ENCODE measurements at regions not wholly inside any gene's neighbourhood (a gene's known extent, or its start where the extent isn't known, plus 50 kb on each side); places are given as distances from the start of the nearest gene placed in this dataset.

DNA sequence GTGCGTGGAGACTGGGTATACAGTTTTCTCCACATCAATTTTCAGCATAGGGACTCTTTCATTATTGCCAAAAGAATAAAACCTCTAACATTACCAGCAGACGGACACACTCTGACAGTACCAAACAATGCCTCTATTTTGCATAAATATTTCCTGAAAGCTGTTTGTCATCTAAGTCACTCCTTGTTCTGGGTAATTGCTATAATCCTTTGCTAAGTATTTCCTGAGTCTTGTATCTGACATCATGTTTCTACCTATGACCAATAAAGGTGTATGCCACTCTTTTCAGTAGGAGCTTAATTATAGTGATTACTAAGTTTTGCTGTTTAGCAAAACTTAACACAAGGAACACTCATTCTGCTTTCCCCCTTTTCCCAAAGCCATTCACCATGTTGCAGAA lies 886.5 kb downstream of the SLITRK6 start:
- Mint-ChIP-seq H3K27ac (no peak overlapping the region), H3K4me3 (no peak overlapping the region)
- no peak for ATAC-seq

DNA sequence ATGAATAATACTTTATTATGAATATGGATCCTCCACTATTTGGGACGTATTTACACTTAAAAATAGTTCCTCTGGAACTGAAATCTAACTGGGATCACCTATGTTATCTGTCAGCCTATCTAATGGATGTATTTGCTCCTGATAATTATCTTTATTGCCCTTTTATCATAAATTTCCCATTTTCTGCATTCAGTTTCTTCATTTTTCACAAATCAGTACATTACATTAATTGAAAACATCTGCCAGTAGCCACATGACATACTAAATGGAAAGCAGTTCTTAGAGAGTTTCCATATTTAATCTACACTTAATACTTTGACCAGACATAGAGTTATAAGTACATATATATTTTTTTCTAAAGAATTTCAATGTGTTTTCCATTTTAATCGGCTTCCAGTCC lies 888.8 kb downstream of the SLITRK6 start:
- H3K27me3 Mint-ChIP-seq: no peaks in the 10 kb centered on the region

More for the DNA sequence above, 886.5 kb downstream of the SLITRK6 start:
- Mint-ChIP-seq H3K27me3 (no peaks in the 10 kb centered on the region), H3K4me1 (no peaks in the 10 kb centered on the region), H3K36me3 (ENCODE audit: low read depth) (no peaks in the 10 kb centered on the region)
- no peaks in the 10 kb centered on the region for H3K9me3 ChIP-seq (ENCODE audit: control insufficient read depth, low read length, poor library complexity, severe bottlenecking)
- DNase-seq: no peak

DNA sequence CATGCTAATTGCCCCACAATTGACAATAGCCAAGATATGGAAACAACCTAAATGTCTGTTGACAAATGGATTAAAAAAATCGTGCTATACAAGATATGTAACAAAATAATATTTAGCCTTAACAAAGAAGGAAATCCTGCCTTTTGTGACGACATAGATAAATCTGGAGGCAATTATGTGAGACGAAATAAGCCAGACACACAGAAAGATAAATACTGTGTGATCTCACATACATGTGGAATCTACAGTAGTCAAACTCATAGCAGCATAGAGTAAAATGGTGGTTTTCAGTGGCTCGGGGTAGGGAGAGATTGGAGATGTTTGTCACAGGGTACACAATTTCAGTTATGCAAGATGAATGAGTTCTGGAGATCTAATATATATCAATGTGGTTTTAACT lies 895.8 kb downstream of the SLITRK6 start:
- DNase-seq (no peak), ATAC-seq (no peak)
- no peaks in the 10 kb centered on the region for H3K36me3 Mint-ChIP-seq (ENCODE audit: low read depth)
- H3K4me1 Mint-ChIP-seq: no peaks in the 10 kb centered on the region
- H3K4me3 Mint-ChIP-seq: no peak overlapping the region
- H3K27ac Mint-ChIP-seq: no peak overlapping the region
- H3K9me3 ChIP-seq (ENCODE audit: control insufficient read depth, low read length, poor library complexity, severe bottlenecking): no peaks in the 10 kb centered on the region
- H3K27me3 Mint-ChIP-seq: no peaks in the 10 kb centered on the region

More for the DNA sequence above, 888.8 kb downstream of the SLITRK6 start:
- DNase-seq (no peak), ATAC-seq (no peak)
- Mint-ChIP-seq H3K4me3 (no peak overlapping the region), H3K36me3 (ENCODE audit: low read depth) (no peaks in the 10 kb centered on the region), H3K27ac (no peak overlapping the region), H3K4me1 (no peaks in the 10 kb centered on the region)
- no peaks in the 10 kb centered on the region for H3K9me3 ChIP-seq (ENCODE audit: control insufficient read depth, low read length, poor library complexity, severe bottlenecking)

DNA sequence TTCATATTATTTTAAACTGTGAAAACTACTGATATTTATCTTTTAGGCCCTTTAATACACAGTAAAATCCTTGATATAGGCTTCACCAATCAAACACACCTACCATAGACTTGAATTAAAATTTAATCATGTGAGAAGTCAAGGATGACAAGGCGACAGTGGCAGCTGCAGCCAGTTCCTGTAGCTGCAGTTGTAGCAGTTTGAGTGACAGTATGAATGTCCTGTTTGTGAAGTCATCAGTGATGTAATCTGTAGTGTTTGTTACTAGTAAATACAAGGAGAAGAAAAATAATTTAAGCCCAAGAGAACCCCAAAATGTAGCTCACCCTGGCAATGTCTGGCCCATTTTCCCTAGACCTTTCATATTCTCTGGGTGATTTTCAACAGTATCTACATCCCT lies 897.0 kb downstream of the SLITRK6 start:
- H3K9me3 ChIP-seq (ENCODE audit: control insufficient read depth, low read length, poor library complexity, severe bottlenecking): no peaks in the 10 kb centered on the region
- H3K4me3 Mint-ChIP-seq: no peak overlapping the region
- H3K4me1 Mint-ChIP-seq: no peaks in the 10 kb centered on the region
- ATAC-seq: no peak
- no peaks in the 10 kb centered on the region for H3K36me3 Mint-ChIP-seq (ENCODE audit: low read depth)
- DNase-seq: no peak
- H3K27ac Mint-ChIP-seq: no peak overlapping the region
- peaks cover 3% of the 10 kb centered on the region for H3K27me3 Mint-ChIP-seq

DNA sequence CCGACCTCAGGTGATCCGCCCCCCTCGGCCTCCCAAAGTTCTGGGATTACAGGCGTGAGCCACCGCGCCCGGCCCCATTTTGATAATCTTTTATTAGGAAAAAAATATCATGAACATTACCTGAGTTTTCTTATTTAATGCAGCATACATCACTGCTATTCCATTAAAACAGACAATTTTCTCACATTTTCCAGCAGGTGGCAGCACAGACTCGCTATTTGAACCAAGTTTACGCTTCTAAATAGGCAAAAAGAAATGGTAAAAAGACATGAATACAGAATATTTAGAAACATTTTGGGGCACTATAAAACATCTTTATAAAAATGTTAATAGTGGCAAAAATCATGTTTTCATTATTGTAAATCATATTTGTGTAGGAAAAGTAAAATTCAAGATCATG lies 903.1 kb downstream of the SLITRK6 start:
- Mint-ChIP-seq H3K27ac (no peak overlapping the region), H3K4me3 (no peak overlapping the region)

DNA sequence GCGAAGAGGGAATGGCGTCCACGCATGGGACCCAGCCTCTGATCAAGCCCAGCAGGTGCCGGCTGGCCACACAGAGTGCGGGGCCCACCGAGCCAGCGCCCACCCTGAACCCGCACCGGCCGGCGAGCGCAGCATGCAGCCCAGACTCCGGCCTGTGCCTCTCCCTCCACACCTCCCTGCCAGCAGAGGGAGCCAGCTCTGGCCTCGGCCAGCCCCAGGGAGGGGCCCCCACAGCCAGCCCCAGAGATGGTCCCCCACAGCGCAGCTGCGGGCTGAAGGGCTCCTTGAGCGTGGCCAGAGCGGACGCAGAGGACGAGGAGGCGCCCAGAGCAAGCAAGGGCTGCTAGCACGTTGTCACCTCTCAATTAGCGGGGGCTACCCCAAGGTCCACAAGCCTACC lies 904.5 kb downstream of the SLITRK6 start:
- H3K9me3 ChIP-seq (ENCODE audit: control insufficient read depth, low read length, poor library complexity, severe bottlenecking): no peaks in the 10 kb centered on the region
- Mint-ChIP-seq H3K4me1 (peaks cover 2% of the 10 kb centered on the region), H3K4me3 (no peak overlapping the region), H3K36me3 (ENCODE audit: low read depth) (no peaks in the 10 kb centered on the region), H3K27ac (no peak overlapping the region), H3K27me3 (peaks cover 10% of the 10 kb centered on the region)
- ATAC-seq (no peak), DNase-seq (no peak)

More for the DNA sequence above, 903.1 kb downstream of the SLITRK6 start:
- H3K9me3 ChIP-seq (ENCODE audit: control insufficient read depth, low read length, poor library complexity, severe bottlenecking): no peaks in the 10 kb centered on the region
- DNase-seq (no peak), ATAC-seq (no peak)
- H3K4me1 Mint-ChIP-seq: peaks cover 2% of the 10 kb centered on the region
- H3K27me3 Mint-ChIP-seq: peaks cover 10% of the 10 kb centered on the region
- no peaks in the 10 kb centered on the region for H3K36me3 Mint-ChIP-seq (ENCODE audit: low read depth)

DNA sequence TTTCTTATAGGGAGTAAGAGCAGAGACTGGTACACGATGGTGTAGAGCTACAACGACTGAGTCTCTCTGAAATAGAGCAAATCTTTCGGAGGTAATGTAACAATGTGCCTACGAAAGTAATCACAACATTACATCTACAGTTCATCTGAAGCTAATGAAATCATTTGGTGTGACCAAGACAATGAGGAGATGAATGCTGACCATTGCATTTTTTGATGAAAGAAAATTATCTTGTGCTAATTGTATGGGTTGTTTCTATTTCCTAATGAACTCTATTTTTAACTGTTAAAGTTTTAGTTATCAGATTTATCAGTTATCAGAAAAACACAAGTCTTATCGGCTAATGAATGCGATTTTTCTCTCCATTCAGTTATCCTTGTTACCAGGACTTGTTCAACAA lies 913.4 kb downstream of the SLITRK6 start:
- H3K27me3 Mint-ChIP-seq: no peaks in the 10 kb centered on the region
- H3K4me3 Mint-ChIP-seq: no peak overlapping the region
- H3K27ac Mint-ChIP-seq: no peak overlapping the region
- DNase-seq (no peak), ATAC-seq (no peak)
- no peaks in the 10 kb centered on the region for H3K36me3 Mint-ChIP-seq (ENCODE audit: low read depth)
- no peaks in the 10 kb centered on the region for H3K9me3 ChIP-seq (ENCODE audit: control insufficient read depth, low read length, poor library complexity, severe bottlenecking)
- H3K4me1 Mint-ChIP-seq: no peaks in the 10 kb centered on the region

DNA sequence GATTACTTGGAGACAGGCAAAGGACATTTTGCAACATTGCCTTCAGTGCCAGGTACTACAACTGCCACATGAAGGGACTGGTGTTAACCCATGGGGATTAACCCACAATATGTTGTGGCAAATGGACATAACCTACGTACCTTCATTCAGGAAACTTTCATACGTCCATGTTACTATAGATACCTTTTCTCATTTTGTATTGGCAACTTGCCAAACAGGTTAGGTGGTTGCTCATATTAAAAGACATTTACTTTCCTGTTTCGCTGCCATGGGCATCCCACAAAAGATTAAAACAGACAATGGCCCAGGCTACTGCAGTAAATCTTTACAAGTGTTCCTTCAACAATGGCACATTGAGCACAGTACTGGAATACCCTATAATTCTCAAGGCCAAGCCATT lies 925.3 kb downstream of the SLITRK6 start:
- peaks cover 5% of the 10 kb centered on the region for H3K27me3 Mint-ChIP-seq
- no peaks in the 10 kb centered on the region for H3K4me1 Mint-ChIP-seq
- H3K4me3 Mint-ChIP-seq: no peak overlapping the region
- DNase-seq (no peak), ATAC-seq (no peak)
- no peak overlapping the region for H3K27ac Mint-ChIP-seq
- no peaks in the 10 kb centered on the region for H3K9me3 ChIP-seq (ENCODE audit: control insufficient read depth, low read length, poor library complexity, severe bottlenecking)
- no peaks in the 10 kb centered on the region for H3K36me3 Mint-ChIP-seq (ENCODE audit: low read depth)

DNA sequence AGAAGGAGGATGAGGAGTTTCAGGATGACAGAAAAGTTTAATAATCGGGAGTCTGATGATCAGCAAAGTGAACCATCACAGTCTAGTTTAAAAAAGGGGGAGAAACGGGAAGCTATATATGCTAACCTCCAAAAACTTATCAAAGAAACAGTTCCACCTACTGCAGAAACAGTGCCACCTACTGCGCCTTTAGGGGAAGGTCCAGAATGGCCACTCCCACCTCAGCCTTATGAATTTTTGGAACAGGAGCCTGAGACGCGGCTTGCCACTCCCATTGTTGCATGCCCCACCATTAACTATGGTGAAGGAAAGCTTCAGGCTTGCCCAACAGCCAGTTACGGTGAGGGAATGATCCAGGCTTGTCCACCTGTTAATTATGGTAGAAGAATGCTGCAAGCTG lies 929.0 kb downstream of the SLITRK6 start:
- Mint-ChIP-seq H3K36me3 (ENCODE audit: low read depth) (no peaks in the 10 kb centered on the region), H3K4me1 (no peaks in the 10 kb centered on the region), H3K27ac (no peak overlapping the region), H3K27me3 (peaks cover 5% of the 10 kb centered on the region), H3K4me3 (no peak overlapping the region)
- DNase-seq (no peak), ATAC-seq (no peak)
- H3K9me3 ChIP-seq (ENCODE audit: control insufficient read depth, low read length, poor library complexity, severe bottlenecking): no peaks in the 10 kb centered on the region

DNA sequence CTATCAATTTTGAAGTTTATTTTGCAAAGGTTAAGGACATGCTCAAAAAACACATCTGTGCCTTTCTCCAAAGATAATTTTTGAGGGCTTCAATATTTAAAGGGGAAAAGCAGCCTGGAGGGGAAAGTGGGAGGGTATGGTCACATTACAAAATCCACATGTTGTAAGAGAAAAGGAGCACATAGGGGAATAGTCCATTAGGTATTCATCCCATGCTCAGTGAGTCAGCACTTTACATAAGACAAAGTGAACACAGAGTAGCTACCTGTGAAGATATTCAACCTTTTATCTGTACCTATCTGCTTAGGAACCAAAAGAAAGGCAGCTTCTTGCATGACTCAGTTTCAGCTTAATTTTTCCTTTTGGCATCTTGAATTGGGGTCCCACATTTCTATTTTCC lies 932.0 kb downstream of the SLITRK6 start:
- Mint-ChIP-seq H3K4me1 (no peaks in the 10 kb centered on the region), H3K36me3 (ENCODE audit: low read depth) (no peaks in the 10 kb centered on the region), H3K27me3 (peaks cover 5% of the 10 kb centered on the region), H3K4me3 (no peak overlapping the region), H3K27ac (no peak overlapping the region)
- H3K9me3 ChIP-seq (ENCODE audit: control insufficient read depth, low read length, poor library complexity, severe bottlenecking): no peaks in the 10 kb centered on the region
- no peak for ATAC-seq
- DNase-seq: no peak

DNA sequence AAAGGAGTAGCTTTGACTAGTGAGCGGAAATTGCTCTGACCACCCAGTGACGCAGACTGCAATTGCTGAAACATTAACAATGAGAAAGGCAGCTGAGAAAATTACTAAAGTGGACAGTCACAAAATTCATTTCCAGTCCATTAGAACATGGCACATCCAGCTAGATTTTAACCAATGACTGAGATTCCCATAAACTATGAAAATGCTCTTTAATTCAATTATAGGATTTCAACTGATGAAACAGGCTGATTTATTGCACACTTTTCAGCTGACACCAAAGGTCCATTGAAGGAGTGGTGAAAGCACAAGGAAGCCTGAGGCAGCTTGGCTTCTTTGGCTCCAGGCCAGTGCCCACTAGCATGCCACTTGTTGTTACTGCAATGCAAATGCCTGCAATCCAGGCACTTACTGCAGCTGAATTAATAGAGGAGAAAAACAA lies 933.4 kb downstream of the SLITRK6 start:
- H3K27me3 Mint-ChIP-seq: no peaks in the 10 kb centered on the region
- H3K27ac Mint-ChIP-seq: no peak overlapping the region
- DNase-seq: no peak
- H3K9me3 ChIP-seq (ENCODE audit: control insufficient read depth, low read length, poor library complexity, severe bottlenecking): no peaks in the 10 kb centered on the region
- H3K4me3 Mint-ChIP-seq: no peak overlapping the region
- no peak for ATAC-seq
- H3K4me1 Mint-ChIP-seq: no peaks in the 10 kb centered on the region
- no peaks in the 10 kb centered on the region for H3K36me3 Mint-ChIP-seq (ENCODE audit: low read depth)

DNA sequence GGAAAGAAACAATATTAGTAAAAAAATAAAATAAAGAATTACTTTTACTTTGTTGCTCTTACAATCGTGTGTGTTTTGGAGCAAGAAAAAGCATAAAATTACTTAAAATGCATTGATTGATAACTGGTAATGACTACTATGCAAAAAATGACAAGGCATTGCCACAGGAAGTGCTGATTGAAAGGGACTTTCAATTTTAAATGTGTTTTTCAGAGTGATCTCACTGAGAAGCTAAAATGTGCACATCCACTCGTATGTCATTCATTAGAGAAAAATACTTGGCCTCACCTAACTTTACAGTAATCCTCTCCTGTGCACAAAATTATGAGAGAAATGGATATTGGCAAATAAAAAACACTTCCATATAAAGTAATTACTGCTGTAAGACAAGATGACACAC lies 934.9 kb downstream of the SLITRK6 start:
- no peak for DNase-seq
- no peaks in the 10 kb centered on the region for H3K4me1 Mint-ChIP-seq
- no peak overlapping the region for H3K27ac Mint-ChIP-seq
- H3K36me3 Mint-ChIP-seq (ENCODE audit: low read depth): no peaks in the 10 kb centered on the region
- H3K9me3 ChIP-seq (ENCODE audit: control insufficient read depth, low read length, poor library complexity, severe bottlenecking): no peaks in the 10 kb centered on the region
- ATAC-seq: no peak
- no peak overlapping the region for H3K4me3 Mint-ChIP-seq
- H3K27me3 Mint-ChIP-seq: no peaks in the 10 kb centered on the region

DNA sequence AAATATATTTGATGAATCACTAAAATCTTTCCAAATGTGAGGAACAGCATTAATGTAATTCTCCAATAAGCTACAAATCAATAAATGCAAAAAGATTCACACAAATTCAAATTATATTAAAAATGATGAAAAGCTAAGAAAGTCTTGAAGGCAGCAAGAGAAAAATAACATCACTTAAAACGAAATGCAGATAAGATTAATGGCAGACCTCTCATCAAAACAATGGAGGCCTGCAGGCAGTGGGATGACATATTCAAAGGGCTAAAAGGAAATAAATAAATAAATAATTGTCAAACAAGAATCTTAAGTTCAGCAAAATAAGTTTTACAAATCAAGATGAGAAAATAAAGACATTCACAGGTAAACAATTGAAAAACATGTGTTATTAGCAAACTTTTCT lies 952.1 kb downstream of the SLITRK6 start:
- Mint-ChIP-seq H3K4me1 (no peaks in the 10 kb centered on the region), H3K36me3 (ENCODE audit: low read depth) (no peaks in the 10 kb centered on the region), H3K4me3 (no peak overlapping the region), H3K27ac (no peak overlapping the region), H3K27me3 (peaks cover 5% of the 10 kb centered on the region)
- no peak for ATAC-seq
- no peak for DNase-seq
- no peaks in the 10 kb centered on the region for H3K9me3 ChIP-seq (ENCODE audit: control insufficient read depth, low read length, poor library complexity, severe bottlenecking)

DNA sequence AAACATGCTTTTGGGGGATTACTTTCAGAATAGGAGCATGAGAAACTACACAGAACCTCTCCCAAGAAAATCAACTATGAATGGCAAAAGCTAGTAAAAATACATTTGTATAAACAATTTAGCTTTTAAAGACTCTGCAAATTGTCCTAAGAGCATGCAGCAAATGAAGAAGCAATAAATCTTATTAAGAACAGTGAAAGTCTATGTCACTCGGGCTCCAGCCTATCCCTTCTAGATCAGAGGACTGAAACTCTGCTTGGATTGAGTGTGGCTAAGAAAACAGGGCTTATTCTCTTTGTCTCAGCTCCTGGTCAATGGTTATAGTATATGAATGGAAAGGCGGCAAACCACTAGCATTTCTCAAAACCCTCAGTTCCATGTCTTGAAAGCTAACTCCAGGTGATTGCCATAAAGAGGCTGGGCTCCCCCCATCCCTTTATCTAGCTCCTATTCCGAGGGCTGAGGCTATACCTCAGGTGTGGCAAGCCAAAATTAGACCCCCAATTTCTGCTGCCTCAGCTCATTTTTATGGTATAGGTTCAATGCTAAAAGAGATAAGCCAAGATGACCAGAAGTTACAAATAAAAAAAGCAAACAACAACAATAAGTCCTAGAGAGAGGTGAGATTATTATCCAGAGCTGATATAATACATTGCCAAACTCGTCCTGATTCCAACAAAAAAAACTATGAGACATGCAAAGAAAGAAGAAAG lies 953.2 kb downstream of the SLITRK6 start:
- Mint-ChIP-seq H3K4me1 (no peaks in the 10 kb centered on the region), H3K4me3 (no peak overlapping the region), H3K36me3 (ENCODE audit: low read depth) (no peaks in the 10 kb centered on the region), H3K27ac (no peak overlapping the region), H3K27me3 (peaks cover 5% of the 10 kb centered on the region)
- no peak for DNase-seq
- ATAC-seq: no peak
- H3K9me3 ChIP-seq (ENCODE audit: control insufficient read depth, low read length, poor library complexity, severe bottlenecking): no peaks in the 10 kb centered on the region
